Pulmonary artery endothelial cell (primary cell): ENCODE measurements at regions not wholly inside any gene's neighbourhood (a gene's known extent, or its start where the extent isn't known, plus 50 kb on each side); places are given as distances from the start of the nearest gene placed in this dataset.

ENCODE experiments used
- DNase-seq: peaks from one replicate; pipeline ENCODE4 v3.0.0-alpha.2; 2011; ENCODE audit warnings: low read depth, low spot score

- no peak for DNase-seq
These were observed 489.9 kb downstream of the SOX2 start for GRCh38 chr3:182201456-182202168.

GRCh38 chr3:182212479-182213076, 500.9 kb downstream of the SOX2 start:
- DNase-seq = peak; percentile 3

GRCh38 chr3:182214416-182214815, 502.7 kb downstream of the SOX2 start:
- no peak for DNase-seq

- no peak for DNase-seq
These were observed 504.2 kb downstream of the SOX2 start for GRCh38 chr3:182215881-182216280.

GRCh38 chr3:182216311-182216970, 504.7 kb downstream of the SOX2 start:
- DNase-seq = no peak

- no peak for DNase-seq
These were observed 508.3 kb downstream of the SOX2 start for GRCh38 chr3:182220013-182220412.

GRCh38 chr3:182220471-182220870, 508.7 kb downstream of the SOX2 start:
- no peak for DNase-seq

- DNase-seq = no peak
These were observed 515.3 kb downstream of the SOX2 start for GRCh38 chr3:182226995-182227394.

GRCh38 chr3:182233405-182233804, 521.7 kb downstream of the SOX2 start:
- no peak for DNase-seq

- no peak for DNase-seq
These were observed 522.2 kb downstream of the SOX2 start for GRCh38 chr3:182233957-182234356.

GRCh38 chr3:182234881-182235280, 523.2 kb downstream of the SOX2 start:
- no peak for DNase-seq

- no peak for DNase-seq
These were observed 523.8 kb downstream of the SOX2 start for GRCh38 chr3:182235504-182235903.

- DNase-seq = no peak
These were observed 526.4 kb downstream of the SOX2 start for GRCh38 chr3:182238126-182238525.

- no peak for DNase-seq
These were observed 527.6 kb downstream of the SOX2 start for GRCh38 chr3:182239316-182239715.

- DNase-seq = no peak
These were observed 528.7 kb downstream of the SOX2 start for GRCh38 chr3:182240474-182240873.

GRCh38 chr3:182241196-182241765, 529.6 kb downstream of the SOX2 start:
- no peak for DNase-seq

- no peak for DNase-seq
These were observed 530.2 kb downstream of the SOX2 start for GRCh38 chr3:182241766-182242488.

GRCh38 chr3:182242489-182242942, 530.8 kb downstream of the SOX2 start:
- no peak for DNase-seq

GRCh38 chr3:182243625-182244024, 531.9 kb downstream of the SOX2 start:
- no peak for DNase-seq

- no peak for DNase-seq
These were observed 532.7 kb downstream of the SOX2 start for GRCh38 chr3:182244222-182244971.

- no peak for DNase-seq
These were observed 533.3 kb downstream of the SOX2 start for GRCh38 chr3:182245059-182245458.
